Fibroblast of lung (primary cell): ENCODE measurements at regions not wholly inside any gene's neighbourhood (a gene's known extent, or its start where the extent isn't known, plus 50 kb on each side); places are given as distances from the start of the nearest gene placed in this dataset.

Experiments used
- CTCF ChIP-seq, 2 donors: IDR thresholded peaks in 1 of 2; conservative IDR thresholded peaks in 1 of 2; 1 replicate in 1 of 2; 2 replicates in 1 of 2; pipeline ENCODE4 v1.5.1; 2011 to 2012; ENCODE audit warnings: low read length in 2 of 2, control low read depth in 1 of 2, inconsistent platforms in 1 of 2, low read depth in 1 of 2, mild to moderate bottlenecking in 1 of 2
- EZH2 ChIP-seq: IDR thresholded peaks from 2 replicates; pipeline ENCODE4 v1.5.1; 2012; ENCODE audit warnings: low read length, control low read depth, mild to moderate bottlenecking; ENCODE audit errors: missing control alignments

GRCh38 chr1:239186487-239186886 is 199.9 kb upstream of the CHRM3 start:
- no peak for TF ChIP-seq CTCF (conservative IDR thresholded peaks at IDR 0.05 in 1 of 2, IDR thresholded peaks at IDR 0.05 in 1 of 2; ENCODE audit: low read depth in 1 of 2, low read length in 2 of 2)
- no peak for TF ChIP-seq EZH2
